ENCODE measurements at regions not wholly inside any gene's neighbourhood (a gene's known extent, or its start where the extent isn't known, plus 50 kb on each side); places are given as distances from the start of the nearest gene placed in this dataset.

- no peak overlapping the region for H3K27ac Mint-ChIP-seq (ENCODE audit: unreplicated experiment)
- TF ChIP-seq, protein P1, sequence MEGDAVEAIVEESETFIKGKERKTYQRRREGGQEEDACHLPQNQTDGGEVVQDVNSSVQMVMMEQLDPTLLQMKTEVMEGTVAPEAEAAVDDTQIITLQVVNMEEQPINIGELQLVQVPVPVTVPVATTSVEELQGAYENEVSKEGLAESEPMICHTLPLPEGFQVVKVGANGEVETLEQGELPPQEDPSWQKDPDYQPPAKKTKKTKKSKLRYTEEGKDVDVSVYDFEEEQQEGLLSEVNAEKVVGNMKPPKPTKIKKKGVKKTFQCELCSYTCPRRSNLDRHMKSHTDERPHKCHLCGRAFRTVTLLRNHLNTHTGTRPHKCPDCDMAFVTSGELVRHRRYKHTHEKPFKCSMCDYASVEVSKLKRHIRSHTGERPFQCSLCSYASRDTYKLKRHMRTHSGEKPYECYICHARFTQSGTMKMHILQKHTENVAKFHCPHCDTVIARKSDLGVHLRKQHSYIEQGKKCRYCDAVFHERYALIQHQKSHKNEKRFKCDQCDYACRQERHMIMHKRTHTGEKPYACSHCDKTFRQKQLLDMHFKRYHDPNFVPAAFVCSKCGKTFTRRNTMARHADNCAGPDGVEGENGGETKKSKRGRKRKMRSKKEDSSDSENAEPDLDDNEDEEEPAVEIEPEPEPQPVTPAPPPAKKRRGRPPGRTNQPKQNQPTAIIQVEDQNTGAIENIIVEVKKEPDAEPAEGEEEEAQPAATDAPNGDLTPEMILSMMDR (IDR thresholded peaks at IDR 0.05): no peak
- DNase-seq (ENCODE audit: extremely low spot score, unreplicated experiment): no peak
- H3K4me3 Mint-ChIP-seq (ENCODE audit: unreplicated experiment): no peak overlapping the region
- no peaks in the 10 kb centered on the region for H3K9me3 Mint-ChIP-seq (ENCODE audit: unreplicated experiment)
- no peaks in the 10 kb centered on the region for H3K27me3 Mint-ChIP-seq (ENCODE audit: unreplicated experiment)
- peaks cover 11% of the 10 kb centered on the region for H3K4me1 Mint-ChIP-seq (ENCODE audit: unreplicated experiment)
- H3K36me3 Mint-ChIP-seq (ENCODE audit: unreplicated experiment): no peaks in the 10 kb centered on the region
These were observed 148.6 kb downstream of the CD47 start for GRCh38 chr3:107942244-107942643.

GRCh38 chr3:107939691-107940442 is 151.0 kb downstream of the CD47 start:
- Mint-ChIP-seq H3K4me3 (ENCODE audit: unreplicated experiment) (no peak overlapping the region), H3K36me3 (ENCODE audit: unreplicated experiment) (no peaks in the 10 kb centered on the region), H3K9me3 (ENCODE audit: unreplicated experiment) (no peaks in the 10 kb centered on the region), H3K27me3 (ENCODE audit: unreplicated experiment) (no peaks in the 10 kb centered on the region), H3K4me1 (ENCODE audit: unreplicated experiment) (peaks cover 11% of the 10 kb centered on the region), H3K27ac (ENCODE audit: unreplicated experiment) (no peak overlapping the region)
- TF ChIP-seq, protein P1 (IDR thresholded peaks at IDR 0.05): no peak
- no peak for DNase-seq (ENCODE audit: extremely low spot score, unreplicated experiment)

DNA sequence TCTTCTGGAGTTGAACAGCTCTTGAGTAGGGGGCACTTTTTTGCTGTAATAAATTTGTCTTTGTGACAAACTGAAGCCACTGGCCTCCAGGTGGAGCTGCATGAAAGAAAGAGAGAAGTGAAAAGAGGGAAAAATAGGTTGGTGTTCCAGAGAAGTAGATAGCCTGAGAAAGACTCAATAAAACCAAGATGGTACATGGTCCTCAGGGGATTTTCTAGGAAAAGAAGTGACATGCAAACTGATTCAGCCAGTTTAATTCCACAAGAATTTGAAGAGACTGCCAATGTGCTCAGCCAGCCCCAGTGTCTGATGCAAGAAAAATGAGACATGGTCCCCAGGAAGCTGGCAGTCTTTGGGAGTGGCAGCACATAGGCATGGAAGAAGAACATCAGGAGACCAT is 152.7 kb downstream of the CD47 start:
- Mint-ChIP-seq H3K27ac (ENCODE audit: unreplicated experiment) (no peak overlapping the region), H3K4me3 (ENCODE audit: unreplicated experiment) (no peak overlapping the region), H3K9me3 (ENCODE audit: unreplicated experiment) (peaks cover 6% of the 10 kb centered on the region), H3K4me1 (ENCODE audit: unreplicated experiment) (peaks cover 11% of the 10 kb centered on the region), H3K36me3 (ENCODE audit: unreplicated experiment) (peaks cover 4% of the 10 kb centered on the region), H3K27me3 (ENCODE audit: unreplicated experiment) (peaks cover 4% of the 10 kb centered on the region)
- no peak for DNase-seq (ENCODE audit: extremely low spot score, unreplicated experiment)
- TF ChIP-seq, protein P1 (IDR thresholded peaks at IDR 0.05): peak; percentile 67

GRCh38 chr3:107934808-107935207 is 156.0 kb downstream of the CD47 start:
- no peak for DNase-seq (ENCODE audit: extremely low spot score, unreplicated experiment)
- H3K36me3 Mint-ChIP-seq (ENCODE audit: unreplicated experiment): peaks cover 4% of the 10 kb centered on the region
- TF ChIP-seq, protein P1 (IDR thresholded peaks at IDR 0.05): no peak
- H3K27ac Mint-ChIP-seq (ENCODE audit: unreplicated experiment): no peak overlapping the region
- no peak overlapping the region for H3K4me3 Mint-ChIP-seq (ENCODE audit: unreplicated experiment)
- H3K4me1 Mint-ChIP-seq (ENCODE audit: unreplicated experiment): peaks cover 2% of the 10 kb centered on the region
- peaks cover 10% of the 10 kb centered on the region for H3K9me3 Mint-ChIP-seq (ENCODE audit: unreplicated experiment)
- peaks cover 4% of the 10 kb centered on the region for H3K27me3 Mint-ChIP-seq (ENCODE audit: unreplicated experiment)

DNA sequence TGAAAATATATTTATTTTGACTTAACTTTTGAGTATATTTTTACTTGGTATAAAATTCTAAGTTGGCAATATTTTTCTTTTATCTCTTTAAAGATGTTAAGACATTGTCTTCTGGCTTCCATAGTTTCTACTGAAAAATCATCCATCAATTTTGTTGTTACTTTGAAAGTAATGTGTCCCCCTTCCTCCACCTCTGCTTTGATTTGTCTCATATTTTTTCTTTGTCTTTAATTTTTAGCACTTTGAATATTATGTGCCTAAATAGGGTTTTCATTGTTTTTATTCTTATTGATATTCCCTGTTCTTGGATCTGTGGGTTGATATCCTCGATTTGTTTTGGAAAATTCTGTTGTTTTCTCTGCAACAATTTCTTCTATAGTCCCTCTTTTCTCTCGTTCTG is 157.4 kb downstream of the CD47 start:
- peaks cover 4% of the 10 kb centered on the region for H3K27me3 Mint-ChIP-seq (ENCODE audit: unreplicated experiment)
- TF ChIP-seq, protein P1 (IDR thresholded peaks at IDR 0.05): no peak
- DNase-seq (ENCODE audit: extremely low spot score, unreplicated experiment): no peak
- no peaks in the 10 kb centered on the region for H3K4me1 Mint-ChIP-seq (ENCODE audit: unreplicated experiment)
- no peak overlapping the region for H3K27ac Mint-ChIP-seq (ENCODE audit: unreplicated experiment)
- H3K4me3 Mint-ChIP-seq (ENCODE audit: unreplicated experiment): no peak overlapping the region
- H3K9me3 Mint-ChIP-seq (ENCODE audit: unreplicated experiment): peaks cover 10% of the 10 kb centered on the region
- peaks cover 4% of the 10 kb centered on the region for H3K36me3 Mint-ChIP-seq (ENCODE audit: unreplicated experiment)

Measured in osteocyte (in vitro differentiated cells).